ENCODE measurements at regions not wholly inside any gene's neighbourhood (a gene's known extent, or its start where the extent isn't known, plus 50 kb on each side); places are given as distances from the start of the nearest gene placed in this dataset.

GRCh38 chr17:33603789-33604188 is 310.7 kb upstream of the ASIC2 start:
- Histone ChIP-seq H3K4me1 (ENCODE audit: control insufficient read depth in 1 of 2, insufficient read depth in 2 of 2, low read length in 2 of 2) (no peaks in the 10 kb centered on the region), H3K27ac (ENCODE audit: low read depth in 1 of 2, low read length in 2 of 2) (no peak overlapping the region), H3K36me3 (replicated peaks in 1 of 2; ENCODE audit: control insufficient read depth in 1 of 2, insufficient read depth in 2 of 2, low read length in 2 of 2) (no peaks in the 10 kb centered on the region), H4K20me1 (ENCODE audit: insufficient read depth, low read length) (no peaks in the 10 kb centered on the region), H3K79me2 (ENCODE audit: insufficient read depth, low read length) (no peaks in the 10 kb centered on the region), H2AFZ (ENCODE audit: insufficient read depth, low read depth, low read length, poor library complexity, severe bottlenecking) (no peak overlapping the region), H3K4me2 (replicated peaks; ENCODE audit: extremely low read depth, low read length, poor library complexity, severe bottlenecking) (no peak overlapping the region), H3K27me3 (ENCODE audit: control insufficient read depth in 2 of 2, insufficient read depth in 2 of 2, low read length in 2 of 2) (no peaks in the 10 kb centered on the region), H3K9me3 (replicated peaks in 1 of 2; ENCODE audit: control insufficient read depth in 1 of 2, insufficient read depth in 1 of 2, low read length in 2 of 2) (no peaks in the 10 kb centered on the region), H3K9ac (ENCODE audit: insufficient read depth, low read length, poor library complexity, severe bottlenecking) (no peak overlapping the region), H3K4me3 (replicated peaks in 1 of 3; ENCODE audit: low read depth in 2 of 3, low read length in 3 of 3) (no peak overlapping the region)
- H3K36me3 Mint-ChIP-seq, result no peaks in the 10 kb centered on the region
- peaks cover 0 to 3% (median 0%) of the 10 kb centered on the region in 7 donors for H3K9me3 Mint-ChIP-seq
- no peak overlapping the region for H3K27ac Mint-ChIP-seq
- H3K4me1 Mint-ChIP-seq, result no peaks in the 10 kb centered on the region
- H3K27me3 Mint-ChIP-seq (ENCODE audit: low read depth in 3 of 3), result peaks cover 2 to 4% (median 3%) of the 10 kb centered on the region in 3 donors
- no peak for DNase-seq
- no peak overlapping the region for H3K4me3 Mint-ChIP-seq
- TF ChIP-seq CTCF (IDR thresholded peaks at IDR 0.05), result no peak
- intact Hi-C loops (cut with micrococcal nuclease), result no loop called here
- WGBS (ENCODE audit: insufficient coverage), result 94% methylated on average over 2 of the region's 2 CpGs

- no peak for TF ChIP-seq CTCF (IDR thresholded peaks at IDR 0.05)
- WGBS (ENCODE audit: insufficient coverage), result 33% methylated on average over 1 of the region's 1 CpG
- no peaks in the 10 kb centered on the region for H3K4me1 Mint-ChIP-seq
- H3K4me3 Mint-ChIP-seq, result no peak overlapping the region
- H3K27ac Mint-ChIP-seq, result no peak overlapping the region
- Histone ChIP-seq H3K9ac (ENCODE audit: insufficient read depth, low read length, poor library complexity, severe bottlenecking) (no peak overlapping the region), H3K4me1 (ENCODE audit: control insufficient read depth in 1 of 2, insufficient read depth in 2 of 2, low read length in 2 of 2) (no peaks in the 10 kb centered on the region), H3K27me3 (ENCODE audit: control insufficient read depth in 2 of 2, insufficient read depth in 2 of 2, low read length in 2 of 2) (peaks cover 0 to 2% of the 10 kb centered on the region in 2 donors), H4K20me1 (ENCODE audit: insufficient read depth, low read length) (no peaks in the 10 kb centered on the region), H3K4me3 (replicated peaks in 1 of 3; ENCODE audit: low read depth in 2 of 3, low read length in 3 of 3) (no peak overlapping the region), H3K36me3 (replicated peaks in 1 of 2; ENCODE audit: control insufficient read depth in 1 of 2, insufficient read depth in 2 of 2, low read length in 2 of 2) (no peaks in the 10 kb centered on the region), H3K9me3 (replicated peaks in 1 of 2; ENCODE audit: control insufficient read depth in 1 of 2, insufficient read depth in 1 of 2, low read length in 2 of 2) (peaks cover 0 to 3% of the 10 kb centered on the region in 2 donors), H3K4me2 (replicated peaks; ENCODE audit: extremely low read depth, low read length, poor library complexity, severe bottlenecking) (no peak overlapping the region), H3K79me2 (ENCODE audit: insufficient read depth, low read length) (no peaks in the 10 kb centered on the region), H3K27ac (ENCODE audit: low read depth in 1 of 2, low read length in 2 of 2) (no peak overlapping the region), H2AFZ (ENCODE audit: insufficient read depth, low read depth, low read length, poor library complexity, severe bottlenecking) (no peak overlapping the region)
- H3K9me3 Mint-ChIP-seq, result peaks cover 2 to 10% (median 3%) of the 10 kb centered on the region in 7 donors
- DNase-seq, result no peak
- intact Hi-C loops (cut with micrococcal nuclease), result no loop called here
- H3K27me3 Mint-ChIP-seq (ENCODE audit: low read depth in 3 of 3), result peaks cover 6 to 11% (median 8%) of the 10 kb centered on the region in 3 donors
- no peaks in the 10 kb centered on the region for H3K36me3 Mint-ChIP-seq
Measured at GRCh38 chr17:33611532-33611931, 318.4 kb upstream of the ASIC2 start.

Data from CD14-positive monocyte (primary cell).